Limb (tissue), 2 donors: ENCODE measurements at regions not wholly inside any gene's neighbourhood (a gene's known extent, or its start where the extent isn't known, plus 50 kb on each side); places are given as distances from the start of the nearest gene placed in this dataset.

ENCODE experiments used
- DNase-seq, 2 donors: peaks; one replicate each; pipeline ENCODE4 v3.0.0-alpha.2; 2016; ENCODE audit errors: extremely low spot score in 2 of 2

DNA sequence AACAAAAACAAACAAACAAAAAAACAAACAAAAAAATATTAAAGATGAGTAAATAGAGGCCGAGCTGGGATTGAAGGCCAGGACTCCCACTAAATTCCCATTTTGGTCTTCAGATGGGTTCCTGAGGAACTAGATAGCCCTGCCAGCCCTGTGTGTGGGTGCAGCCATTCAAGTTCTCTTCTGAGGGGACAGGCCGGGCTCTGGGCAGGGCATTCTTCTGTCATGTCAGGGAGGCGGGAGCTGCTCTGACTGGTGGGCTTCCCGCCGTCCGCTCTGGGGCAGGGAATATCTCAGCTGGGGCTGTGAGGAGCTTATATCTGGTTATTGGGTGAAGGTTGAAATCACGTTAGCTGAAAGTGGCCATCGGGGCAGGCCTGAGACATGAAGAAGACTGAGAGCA, 127.3 kb upstream of the CXCR4 start:
- no peak for DNase-seq

GRCh38 chr2:136244536-136244885, 126.6 kb upstream of the CXCR4 start:
- DNase-seq, result no peak

- DNase-seq, result no peak
Observed at GRCh38 chr2:136243638-136244535, 125.9 kb upstream of the CXCR4 start.

DNA sequence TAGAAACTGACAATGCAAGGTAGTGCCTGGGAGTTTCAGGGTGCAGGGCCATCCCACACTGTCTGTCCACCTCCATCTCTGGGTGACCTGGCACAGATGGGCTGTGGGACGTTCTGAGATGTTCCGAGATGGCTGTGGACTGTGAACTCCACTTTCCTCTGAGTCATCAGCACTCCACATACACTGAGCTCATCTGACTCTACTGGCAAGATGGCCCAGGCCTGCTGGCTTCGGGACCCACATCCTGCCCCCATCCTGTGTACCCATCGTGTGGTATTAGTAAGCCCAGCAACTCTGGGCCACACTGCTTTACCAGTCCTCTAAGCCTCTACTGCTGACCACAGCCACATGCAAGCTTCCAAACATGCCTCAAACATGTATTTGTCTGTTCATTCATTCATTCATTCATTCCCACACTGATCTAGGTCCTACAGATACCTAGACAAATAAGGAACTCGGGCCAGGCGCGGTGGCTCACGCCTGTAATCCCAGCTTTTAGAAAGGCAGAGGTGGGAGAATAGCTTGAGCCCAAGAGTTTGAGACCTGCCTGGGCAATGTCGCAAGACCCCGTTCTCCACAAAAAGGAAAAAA, 124.8 kb upstream of the CXCR4 start:
- DNase-seq, result no peak

GRCh38 chr2:136242100-136242499, 124.2 kb upstream of the CXCR4 start:
- no peak for DNase-seq

DNA sequence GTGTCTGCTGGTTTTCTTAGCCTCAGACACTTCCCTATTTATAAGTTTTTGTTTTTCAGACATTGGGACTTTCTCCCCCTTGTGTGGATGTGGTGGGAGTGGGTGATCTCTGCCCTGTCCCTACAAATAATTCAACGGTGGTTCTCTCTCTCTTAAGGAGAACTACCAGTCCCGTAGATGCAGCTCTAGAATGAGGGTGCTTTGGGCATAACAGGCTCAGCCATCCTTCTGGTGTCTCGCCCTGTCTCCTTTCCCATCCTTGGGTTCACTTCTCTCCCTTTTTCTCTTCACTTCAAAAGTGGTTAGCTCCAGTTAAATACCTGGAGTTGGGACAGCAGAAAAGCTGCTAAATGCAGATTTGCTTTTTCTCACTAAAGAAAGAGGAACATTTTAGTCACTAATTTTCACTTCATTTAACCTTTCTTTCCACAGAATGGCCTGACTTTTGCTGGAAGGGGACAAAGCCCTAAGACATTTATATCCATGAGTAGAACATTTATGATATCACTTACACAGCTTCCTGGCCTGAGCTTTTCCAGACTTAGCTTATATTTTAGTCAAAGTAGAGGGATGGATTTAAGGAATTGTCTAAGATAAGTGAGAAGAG, 121.2 kb upstream of the CXCR4 start:
- DNase-seq, result no peak

GRCh38 chr2:136238286-136239078, 120.5 kb upstream of the CXCR4 start:
- no peak for DNase-seq

DNA sequence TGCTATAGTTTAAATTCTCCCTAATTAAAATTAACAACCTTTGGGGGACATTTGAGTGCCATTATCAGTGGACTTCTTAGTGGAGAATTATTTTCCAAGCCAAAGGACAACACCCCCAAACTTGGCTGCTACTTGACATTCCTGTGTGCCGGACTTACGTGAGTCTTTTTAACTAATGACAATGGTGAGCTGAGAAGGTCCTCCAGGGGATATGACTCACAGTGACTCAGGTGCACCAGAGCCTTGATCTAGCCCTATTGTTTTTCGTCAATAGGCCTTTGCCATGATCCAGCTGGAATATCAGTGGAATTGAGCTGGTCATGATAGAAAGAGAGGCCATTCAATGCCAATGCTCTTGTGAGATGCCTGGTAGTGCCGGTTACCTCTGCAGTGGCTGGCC, 118.1 kb upstream of the CXCR4 start:
- DNase-seq, result no peak

DNA sequence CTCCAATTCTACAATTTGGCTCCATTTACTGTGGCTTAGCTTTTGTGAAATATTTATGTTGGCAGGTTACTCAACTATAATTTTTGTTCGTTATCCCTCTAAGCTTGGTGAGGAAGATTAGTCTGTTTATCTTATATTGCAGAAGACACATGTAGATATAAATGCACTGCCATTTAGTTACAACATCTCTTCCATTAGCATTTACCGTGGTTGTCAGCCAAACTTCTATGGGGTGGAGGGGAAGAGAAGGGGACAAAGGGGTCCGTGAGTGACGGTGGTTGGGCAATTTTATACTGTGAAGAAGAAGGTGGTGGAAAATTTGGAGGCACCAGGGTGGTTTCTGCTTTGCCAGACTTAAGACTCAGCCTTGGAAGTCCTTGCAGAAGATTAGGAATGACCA, 117.6 kb upstream of the CXCR4 start:
- no peak for DNase-seq

DNA sequence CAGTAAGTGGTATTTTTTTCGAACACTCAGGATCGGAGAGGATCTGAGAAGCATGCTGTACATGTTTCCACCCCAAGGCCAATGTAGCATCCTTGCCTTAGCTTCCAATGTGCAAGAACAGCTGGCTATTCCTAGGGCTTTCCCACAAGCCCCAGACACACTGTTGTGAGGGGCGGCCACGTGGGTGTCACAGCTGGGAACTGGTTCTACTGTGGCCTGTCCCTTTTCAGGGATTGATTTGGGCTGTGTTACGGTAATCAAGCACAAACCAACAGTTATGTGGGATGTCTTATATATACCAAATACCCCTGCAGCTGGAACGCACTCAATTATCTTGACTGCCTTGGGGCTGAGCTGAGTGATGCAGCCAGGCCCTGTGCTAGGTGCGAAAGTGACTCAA, 116.3 kb upstream of the CXCR4 start:
- DNase-seq, result no peak

DNA sequence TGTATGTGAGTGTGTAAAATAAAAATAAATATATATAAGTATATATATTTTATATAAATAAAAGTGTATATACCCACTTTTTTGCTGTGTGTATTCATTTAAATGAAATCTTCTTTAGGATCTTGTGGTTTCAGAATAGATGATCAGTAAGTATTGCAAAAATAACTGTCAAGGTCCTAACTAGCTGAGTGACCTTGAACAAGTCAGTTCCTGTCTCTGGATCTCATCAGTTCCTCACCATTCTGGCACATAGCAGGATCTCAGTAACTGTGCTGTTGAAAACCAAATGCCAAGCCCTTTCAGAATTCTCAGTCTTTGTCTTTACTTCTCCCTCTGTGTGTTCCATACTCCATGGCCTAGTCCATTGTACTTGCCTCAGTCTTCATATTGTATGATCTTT, 115.3 kb upstream of the CXCR4 start:
- no peak for DNase-seq

GRCh38 chr2:136232456-136233172, 114.7 kb upstream of the CXCR4 start:
- DNase-seq, result no peak

DNA sequence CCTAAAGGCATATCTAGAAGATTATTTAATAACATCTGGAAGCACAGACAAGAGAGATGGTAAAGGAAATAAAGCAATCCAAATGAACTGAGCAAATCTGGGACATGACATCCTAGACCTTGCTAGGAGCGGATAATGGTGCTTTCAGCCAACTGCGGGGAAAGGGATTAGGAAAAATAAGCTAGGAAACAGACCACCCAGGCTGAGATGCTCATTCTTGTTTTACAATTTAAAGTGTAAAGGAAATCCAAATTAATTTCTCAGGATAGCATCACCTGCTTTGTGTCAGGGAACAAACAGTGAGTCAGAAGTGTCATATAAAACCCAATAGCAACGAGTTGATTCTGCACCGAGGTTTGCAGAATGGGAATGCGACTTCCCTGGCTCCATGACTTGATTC, 112.5 kb upstream of the CXCR4 start:
- no peak for DNase-seq

DNA sequence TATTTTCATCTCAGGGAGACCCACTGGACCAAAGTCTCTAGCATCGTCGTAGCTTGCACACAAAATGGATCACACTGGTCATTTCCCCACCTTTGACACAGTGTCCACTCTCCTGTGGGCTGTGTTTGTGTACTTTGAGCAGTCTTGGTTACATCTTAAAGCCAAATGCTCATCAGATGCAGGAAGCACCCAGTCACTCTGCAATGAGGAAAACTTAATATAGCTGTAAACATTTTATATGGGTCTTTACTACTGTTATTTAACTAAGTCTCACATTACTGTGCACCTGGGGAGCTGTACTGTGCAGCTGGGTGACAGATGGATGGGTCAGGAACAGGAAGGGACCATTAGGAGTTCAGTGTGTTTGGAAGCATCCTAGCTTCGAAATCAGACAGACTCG, 109.0 kb upstream of the CXCR4 start:
- no peak for DNase-seq

DNA sequence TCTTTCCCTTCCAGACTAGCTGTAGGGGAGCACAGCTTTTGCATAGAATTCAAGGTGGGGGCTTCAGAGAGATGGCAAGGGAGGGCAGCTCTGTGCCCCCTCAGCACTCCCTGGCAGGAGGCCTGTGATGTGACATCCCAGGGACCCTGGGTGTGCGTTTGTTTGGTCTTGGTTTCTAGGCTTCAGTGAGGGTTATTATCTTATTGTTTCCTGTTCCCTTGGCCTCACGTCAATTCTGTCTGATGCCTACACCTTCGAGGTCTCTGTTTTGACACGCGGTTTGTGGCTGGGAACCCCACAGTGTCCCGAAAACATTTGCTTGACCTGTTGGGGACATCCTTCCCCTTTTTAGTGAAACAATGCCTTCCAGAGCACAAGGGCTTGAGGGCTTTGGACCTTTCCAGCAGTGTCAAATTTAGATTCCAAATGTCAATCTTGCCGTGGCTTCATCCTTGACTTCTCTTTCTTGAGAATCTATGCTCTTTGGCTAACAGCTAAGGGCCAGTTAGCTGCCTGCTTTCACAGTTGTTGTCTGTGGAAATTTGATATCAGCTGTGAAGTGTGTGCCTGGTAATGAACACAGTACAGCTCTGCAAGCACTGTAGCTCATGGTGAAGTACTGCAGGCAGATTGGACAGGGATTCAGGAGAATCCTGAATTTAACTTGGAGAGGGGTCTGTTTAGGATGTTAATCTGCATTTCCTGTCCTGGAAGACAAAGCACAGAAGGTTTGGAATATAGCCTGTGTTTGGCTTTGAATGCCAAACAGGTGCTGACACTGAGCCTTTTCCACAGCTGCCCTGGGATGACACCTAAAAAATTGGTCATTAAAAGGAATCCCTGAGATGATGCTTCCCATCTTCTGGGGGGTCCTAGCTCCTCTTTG, 108.2 kb upstream of the CXCR4 start:
- DNase-seq, result peak in 1 of 2 donors; percentile 38

- DNase-seq, result no peak
Observed at GRCh38 chr2:136223274-136223673, 105.3 kb upstream of the CXCR4 start.

DNA sequence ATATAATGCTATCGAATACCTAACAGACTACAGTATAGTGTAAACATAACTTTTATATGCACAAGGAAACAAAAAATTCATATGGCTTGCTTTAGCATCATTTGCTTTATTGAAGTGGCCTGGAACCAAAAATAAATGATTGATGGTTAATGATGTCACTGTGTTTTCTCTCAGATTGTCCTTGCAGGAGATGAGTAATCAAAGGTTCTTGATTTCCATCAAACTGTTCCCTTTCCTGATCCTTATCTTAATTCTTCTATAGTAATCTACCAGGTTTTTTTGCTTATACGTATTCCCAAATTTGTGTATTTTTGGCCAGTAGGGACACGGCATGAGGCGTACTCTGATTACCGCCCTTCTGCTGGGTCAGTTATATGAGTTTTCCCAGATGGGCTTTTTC, 104.9 kb upstream of the CXCR4 start:
- DNase-seq, result no peak

DNA sequence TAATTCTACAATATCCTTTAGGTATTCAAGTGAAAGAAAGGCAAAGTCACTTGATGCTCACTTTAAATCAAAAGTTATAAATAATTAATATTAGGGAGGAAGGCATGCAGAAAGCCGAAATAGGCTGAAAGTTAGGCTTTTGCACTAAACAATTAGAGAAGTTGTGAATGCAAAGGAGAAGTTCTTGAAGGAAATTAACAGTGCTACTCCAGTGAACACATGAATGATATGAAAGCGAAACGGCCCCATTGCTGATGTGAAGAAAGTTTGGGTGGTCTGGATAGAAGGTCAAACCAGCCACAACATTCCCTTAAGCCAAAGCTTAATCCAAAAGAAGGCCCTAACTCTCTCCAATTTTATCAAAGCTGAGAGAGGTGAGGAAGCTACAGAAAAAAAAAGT, 103.1 kb upstream of the CXCR4 start:
- DNase-seq, result no peak

GRCh38 chr2:136219963-136220362, 102.0 kb upstream of the CXCR4 start:
- no peak for DNase-seq

DNA sequence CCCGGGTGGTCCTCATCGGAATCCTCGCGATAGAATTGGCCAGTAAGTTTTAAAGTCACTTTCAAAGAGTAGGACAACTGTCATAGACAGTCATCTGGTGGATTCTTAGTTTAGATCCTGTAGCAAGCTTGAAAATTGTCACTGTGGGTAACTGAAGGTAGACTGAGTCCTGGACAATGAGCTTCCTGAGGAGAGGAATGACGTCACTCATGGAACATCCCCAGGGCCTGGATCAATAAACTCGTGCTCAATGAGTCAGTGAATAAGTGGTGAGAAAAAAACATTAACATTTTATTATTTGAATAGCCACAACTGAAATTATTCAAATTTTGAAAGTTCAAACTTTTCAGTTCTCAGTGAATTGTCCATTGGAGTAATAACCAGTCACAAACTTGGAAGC, 101.4 kb upstream of the CXCR4 start:
- DNase-seq, result no peak
